ENCODE measurements at regions not wholly inside any gene's neighbourhood (a gene's known extent, or its start where the extent isn't known, plus 50 kb on each side); places are given as distances from the start of the nearest gene placed in this dataset.

GRCh38 chr10:78756604-78757343 lies 312.0 kb upstream of the ZMIZ1 start:
- Histone ChIP-seq H3K36me3 (ENCODE audit: low read depth, low read length) (no peaks in the 10 kb centered on the region), H3K27ac (ENCODE audit: low read length) (peak overlapping the region; percentile 73), H3K79me2 (ENCODE audit: low read length) (no peaks in the 10 kb centered on the region), H2AFZ (ENCODE audit: low read length) (peak overlapping the region; percentile 46), H3K9me2 (replicated peaks; ENCODE audit: low read length) (no peaks in the 10 kb centered on the region), H3K4me3 (ENCODE audit: low read length) (peak overlapping the region; percentile 4; the same call in 1 of the 2 replicates), H3K4me1 (ENCODE audit: insufficient read depth, low read length) (peaks cover 28% of the 10 kb centered on the region), H3K27me3 (ENCODE audit: low read length) (no peaks in the 10 kb centered on the region), H3K9ac (ENCODE audit: low read length) (peak overlapping the region; percentile 55), H3K4me2 (ENCODE audit: low read length) (peak overlapping the region; percentile 51), H3K9me3 (ENCODE audit: low read length) (no peaks in the 10 kb centered on the region), H4K20me1 (ENCODE audit: low read length) (no peaks in the 10 kb centered on the region), H3F3A (ENCODE audit: low read length, unreplicated experiment) (peaks cover 6% of the 10 kb centered on the region)
- POLR2A ChIA-PET (ENCODE audit: unreplicated experiment) = interaction anchor here (0.6 kb wide), 3 partner anchors 181 to 375 kb away, joined by 3 read pairs; no protein-coding TSS in a partner anchor
- TF ChIP-seq CTCF (conservative IDR thresholded peaks at IDR 0.05; ENCODE audit: low read depth, low read length) = peak; percentile 39; the same call in 1 of the 2 replicates
- no peak for TF ChIP-seq EZH2phosphoT487 (IDR thresholded peaks at IDR 0.05; ENCODE audit: borderline replicate concordance, low read length)
- BruUV-seq (replicated peaks) = no TSS peak
- ATAC-seq = peak; percentile 98
- DNase-seq = peak; percentile 100
- intact Hi-C loops (cut with micrococcal nuclease) = loop anchor here (1.0 to 10.0 kb wide), 6 partner anchors 49 to 502 kb away; no protein-coding TSS in a partner anchor
- CTCF ChIA-PET = interaction anchor here (0.5 to 1.4 kb wide), 4 partner anchors 217 to 438 kb away, joined by 3 to 7 read pairs (median 3); no protein-coding TSS in a partner anchor

GRCh38 chr10:78757344-78757925 lies 311.3 kb upstream of the ZMIZ1 start:
- Histone ChIP-seq H3K27ac (ENCODE audit: low read length) (peak overlapping the region; percentile 73), H3K36me3 (ENCODE audit: low read depth, low read length) (no peaks in the 10 kb centered on the region), H2AFZ (ENCODE audit: low read length) (peak overlapping the region; percentile 39), H3K9me3 (ENCODE audit: low read length) (no peaks in the 10 kb centered on the region), H3F3A (ENCODE audit: low read length, unreplicated experiment) (peaks cover 6% of the 10 kb centered on the region), H4K20me1 (ENCODE audit: low read length) (no peaks in the 10 kb centered on the region), H3K4me2 (ENCODE audit: low read length) (peak overlapping the region; percentile 51), H3K9ac (ENCODE audit: low read length) (peak overlapping the region; percentile 55), H3K4me1 (ENCODE audit: insufficient read depth, low read length) (peaks cover 28% of the 10 kb centered on the region), H3K79me2 (ENCODE audit: low read length) (no peaks in the 10 kb centered on the region), H3K4me3 (ENCODE audit: low read length) (peak overlapping the region; percentile 4; the same call in 1 of the 2 replicates), H3K9me2 (replicated peaks; ENCODE audit: low read length) (no peaks in the 10 kb centered on the region), H3K27me3 (ENCODE audit: low read length) (no peaks in the 10 kb centered on the region)
- DNase-seq = peak; percentile 95
- peak; percentile 4 for ATAC-seq
- CTCF ChIA-PET = interaction anchor here (0.7 to 1.4 kb wide), 3 partner anchors 216 to 309 kb away, joined by 3 to 7 read pairs (median 3); no protein-coding TSS in a partner anchor
- POLR2A ChIA-PET (ENCODE audit: unreplicated experiment) = interaction anchor here (0.6 kb wide), 2 partner anchors 181 to 374 kb away, joined by 3 read pairs; no protein-coding TSS in a partner anchor
- intact Hi-C loops (cut with micrococcal nuclease) = loop anchor here (1.0 to 10.0 kb wide), 6 partner anchors 48 to 503 kb away; no protein-coding TSS in a partner anchor
- TF ChIP-seq EZH2phosphoT487 (IDR thresholded peaks at IDR 0.05; ENCODE audit: borderline replicate concordance, low read length) (no peak), CTCF (conservative IDR thresholded peaks at IDR 0.05; ENCODE audit: low read depth, low read length) (no peak), EZH2 (IDR thresholded peaks at IDR 0.05; ENCODE audit: low read length, unreplicated experiment) (no peak)
- no TSS peak for BruUV-seq (replicated peaks)

Data from PC-3 (cell line).